ENCODE measurements at regions not wholly inside any gene's neighbourhood (a gene's known extent, or its start where the extent isn't known, plus 50 kb on each side); places are given as distances from the start of the nearest gene placed in this dataset.
A peak's percentile ranks its signal among the peaks of the same experiment; 100 is the strongest.

DNA sequence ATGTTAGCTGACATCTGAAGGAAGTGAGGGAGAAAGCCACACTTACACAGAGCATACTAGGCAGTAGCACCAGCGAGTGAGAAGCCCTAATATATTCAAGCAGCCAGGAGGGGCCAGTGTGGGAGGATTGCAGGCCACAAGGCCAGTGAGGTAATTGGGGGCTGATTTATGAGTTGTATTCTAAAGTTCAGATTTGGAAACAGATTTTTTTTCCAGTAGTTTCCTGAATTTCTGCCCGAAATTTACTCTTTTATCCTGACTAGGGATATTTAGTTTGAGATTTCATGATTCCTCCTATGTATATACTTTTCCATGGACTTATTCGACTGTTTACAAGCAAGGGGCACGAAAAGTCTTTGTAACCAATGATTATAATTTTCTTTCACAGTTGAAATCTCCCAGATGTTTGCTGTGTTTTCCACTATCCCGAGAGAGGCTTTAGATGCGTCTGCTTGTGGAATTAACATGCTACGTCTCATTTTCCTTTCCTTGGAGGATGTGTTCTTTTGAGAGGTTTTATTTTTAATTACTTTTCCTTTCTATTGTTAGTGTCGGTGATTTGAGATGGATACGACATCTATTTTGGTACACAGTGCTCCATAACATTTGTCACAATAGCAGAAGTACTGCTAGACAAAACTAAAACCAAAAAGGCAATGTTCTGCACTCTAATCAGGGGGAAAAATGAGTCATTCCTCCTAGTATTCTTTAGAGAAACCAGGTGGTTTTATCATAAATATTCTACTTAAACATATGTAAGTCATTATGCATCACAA, 356.3 kb upstream of the HSF2 start:
- DNase-seq (ENCODE audit: low spot score) (no peak), FAIRE-seq (no peak)

DNA sequence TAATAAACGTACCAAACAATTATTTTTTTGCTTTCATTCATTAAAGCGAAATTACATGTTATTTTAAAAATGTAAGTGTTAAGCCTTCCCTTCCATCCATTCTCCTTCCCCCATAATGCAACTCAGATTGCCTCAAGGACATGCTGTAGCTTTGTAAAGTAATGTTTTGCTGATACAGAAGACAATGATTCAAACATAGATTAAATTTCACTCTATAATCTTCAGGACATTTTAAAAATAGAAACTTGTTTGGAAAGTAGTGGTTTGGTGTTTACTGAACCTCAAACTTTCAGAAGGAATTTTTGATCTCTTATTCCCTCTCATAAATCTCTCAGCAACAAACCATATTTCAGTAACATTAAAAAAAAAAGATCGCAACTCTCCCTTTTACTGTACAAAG, 350.9 kb upstream of the HSF2 start:
- no peak for FAIRE-seq
- no peak for DNase-seq (ENCODE audit: low spot score)

DNA sequence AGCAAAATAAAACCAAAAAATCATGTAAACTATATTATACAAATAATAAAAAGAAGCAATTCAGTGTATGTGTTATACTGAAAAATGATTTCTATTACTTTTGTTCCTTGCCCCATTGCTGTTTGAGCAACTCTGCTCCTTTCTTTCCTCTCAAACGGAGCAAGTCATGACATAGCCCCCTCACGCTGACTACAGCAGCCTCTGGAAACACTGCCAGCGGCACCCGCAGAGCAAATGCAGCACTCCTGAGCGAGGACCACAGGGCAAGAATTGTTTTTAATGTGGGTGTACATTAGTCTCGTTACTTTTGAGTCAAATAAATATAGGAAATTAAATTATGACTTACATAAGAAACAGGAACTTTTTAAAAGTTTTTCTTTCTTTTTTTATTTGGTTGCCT, 350.1 kb upstream of the HSF2 start:
- FAIRE-seq (no peak), DNase-seq (ENCODE audit: low spot score) (peak; percentile 52)

DNA sequence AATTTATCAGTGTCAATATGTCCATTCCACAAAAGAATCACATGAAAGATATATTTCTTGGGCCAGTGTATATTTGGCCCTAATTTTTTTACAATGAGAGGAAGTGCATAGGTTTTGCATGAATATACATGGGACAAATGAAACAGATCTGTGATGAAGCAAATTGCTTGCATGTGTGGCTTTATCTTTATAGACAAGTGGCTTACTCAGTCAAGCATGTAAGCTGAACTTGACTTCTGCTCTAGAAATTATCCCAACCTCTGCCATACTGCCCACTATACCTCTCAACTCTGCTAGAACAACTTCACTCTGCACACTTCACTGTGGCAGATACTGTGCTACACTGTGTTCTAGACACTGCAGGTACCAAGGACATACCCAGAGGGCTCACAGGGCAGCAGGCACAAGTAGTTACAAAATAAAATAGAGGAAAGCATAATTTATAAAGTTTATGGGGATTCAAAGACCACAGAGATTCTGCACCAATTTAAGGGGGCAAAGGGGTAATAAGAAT, 349.2 kb upstream of the HSF2 start:
- DNase-seq (ENCODE audit: low spot score) = no peak
- FAIRE-seq = no peak

DNA sequence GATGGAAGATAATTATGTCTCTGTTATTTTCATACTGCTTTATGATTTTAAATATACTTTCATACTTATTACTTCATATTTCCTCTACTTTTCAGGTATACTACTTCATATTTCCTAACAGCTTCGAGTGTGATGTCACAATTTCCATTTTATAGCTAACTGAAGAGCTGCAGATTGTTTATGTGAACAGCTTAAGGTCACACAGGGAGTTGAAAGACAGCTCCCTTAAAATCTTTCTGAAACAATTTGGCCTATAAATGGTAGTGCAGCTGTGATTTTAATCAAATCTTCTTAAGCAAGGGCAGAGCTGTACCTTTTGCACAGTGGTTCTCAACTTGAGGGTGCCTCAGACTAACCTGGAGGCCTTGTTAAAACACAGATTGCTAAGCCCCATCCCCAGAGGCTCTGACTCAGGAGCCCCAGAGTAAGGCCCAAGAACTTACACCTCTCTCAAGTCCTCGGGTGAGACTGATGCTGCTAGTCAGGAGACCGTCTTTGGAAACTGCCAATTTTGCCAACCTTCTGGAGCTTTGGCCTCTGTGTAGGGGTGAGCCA, 347.0 kb upstream of the HSF2 start:
- DNase-seq (ENCODE audit: low spot score) (no peak), FAIRE-seq (no peak)

DNA sequence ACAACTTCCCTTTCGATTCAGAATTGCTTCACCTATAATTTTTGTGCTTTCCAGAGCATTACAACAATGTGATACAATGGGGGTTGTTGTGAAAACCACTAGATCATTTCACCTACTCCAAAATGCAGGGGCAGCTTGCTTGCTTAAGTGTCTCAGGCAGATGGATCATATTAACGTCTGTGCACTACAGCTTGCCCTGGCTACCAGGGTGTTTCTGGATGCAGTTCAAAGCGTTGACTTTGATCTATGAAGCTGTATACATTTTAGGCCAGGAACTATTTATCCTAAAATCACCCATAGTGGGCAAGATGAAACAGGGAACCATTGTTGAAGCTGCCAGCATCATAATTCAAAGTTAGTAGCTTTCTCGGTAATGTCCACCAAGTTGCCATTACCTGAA, 339.5 kb upstream of the HSF2 start:
- no peak for FAIRE-seq

DNA sequence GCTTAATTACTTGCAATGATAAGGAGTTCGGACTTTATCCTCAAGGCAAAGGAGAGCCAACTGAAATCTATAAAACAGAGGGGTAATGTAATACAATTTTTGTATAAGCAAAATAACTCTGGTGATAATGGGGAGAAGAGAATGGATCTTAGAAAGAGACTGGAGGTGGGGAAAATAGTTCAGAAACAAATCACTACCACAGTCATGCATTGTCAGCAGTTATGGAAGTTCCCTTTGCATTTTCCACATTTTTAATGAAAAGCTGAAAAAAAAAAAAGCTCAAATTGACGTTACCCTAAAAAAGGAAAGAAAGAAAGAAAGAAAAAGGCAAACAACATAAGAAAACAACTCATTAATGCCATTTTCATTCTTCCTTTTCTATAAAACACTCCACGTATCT, 337.6 kb upstream of the HSF2 start:
- FAIRE-seq (no peak), DNase-seq (ENCODE audit: low spot score) (no peak)

More for the DNA sequence above, 339.5 kb upstream of the HSF2 start:
- DNase-seq (ENCODE audit: low spot score) = no peak

DNA sequence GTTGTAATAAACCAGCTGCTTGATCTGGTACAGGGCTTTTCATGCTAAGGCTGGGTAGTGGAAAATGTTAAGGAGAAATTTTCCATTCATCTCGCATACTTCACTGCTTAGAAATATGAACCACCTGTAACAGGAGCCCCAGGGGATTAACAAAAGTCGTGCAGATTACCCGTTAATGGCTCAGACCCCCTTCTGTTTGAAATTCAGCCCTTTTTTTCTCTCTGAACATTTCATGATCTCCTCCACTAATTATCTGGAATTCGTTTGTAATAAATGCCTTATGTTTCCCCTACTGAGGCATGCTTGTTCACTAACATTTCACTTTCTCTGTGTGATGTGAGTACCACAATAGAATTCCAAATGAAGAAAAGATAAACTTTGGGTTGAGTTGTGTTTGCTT, 336.4 kb upstream of the HSF2 start:
- DNase-seq (ENCODE audit: low spot score) (no peak), FAIRE-seq (no peak)

DNA sequence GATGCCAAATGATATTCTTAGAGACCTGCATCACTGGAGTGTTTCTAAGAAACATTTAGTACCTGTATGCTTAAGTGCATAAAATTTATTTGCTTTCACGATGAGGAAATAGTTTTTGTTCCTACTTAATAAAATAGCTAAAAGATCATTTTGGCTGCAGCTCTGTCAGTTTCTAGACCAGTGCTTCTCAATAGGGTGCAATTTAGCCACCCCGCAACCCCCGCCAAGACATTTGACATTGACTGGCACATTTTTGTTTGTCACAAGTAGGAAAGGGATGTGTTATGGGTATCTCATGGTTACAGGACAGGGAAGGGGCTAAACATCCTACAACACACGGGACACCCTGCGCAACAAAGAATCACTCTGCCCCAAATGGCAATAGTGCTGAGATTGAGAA, 335.7 kb upstream of the HSF2 start:
- FAIRE-seq (no peak), DNase-seq (ENCODE audit: low spot score) (no peak)

DNA sequence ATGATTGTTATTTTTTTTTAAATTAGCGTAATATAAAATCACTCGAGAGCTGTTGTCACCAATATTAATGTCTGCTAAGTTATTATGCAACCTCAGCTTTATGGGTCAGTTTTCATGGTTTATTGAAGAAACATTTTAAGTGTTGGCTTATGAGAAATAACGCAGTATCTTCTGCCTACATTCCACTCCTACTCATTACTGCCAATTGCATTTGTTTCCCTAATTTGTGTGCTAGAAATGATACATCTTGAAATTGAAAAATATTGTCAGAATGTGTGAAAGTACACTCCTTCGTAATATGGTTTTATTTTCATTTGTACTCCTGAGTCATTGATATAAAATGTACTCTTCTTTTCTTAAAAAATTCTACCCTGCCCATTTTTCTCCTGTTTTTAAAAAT, 333.3 kb upstream of the HSF2 start:
- DNase-seq (ENCODE audit: low spot score) = no peak
- no peak for FAIRE-seq

DNA sequence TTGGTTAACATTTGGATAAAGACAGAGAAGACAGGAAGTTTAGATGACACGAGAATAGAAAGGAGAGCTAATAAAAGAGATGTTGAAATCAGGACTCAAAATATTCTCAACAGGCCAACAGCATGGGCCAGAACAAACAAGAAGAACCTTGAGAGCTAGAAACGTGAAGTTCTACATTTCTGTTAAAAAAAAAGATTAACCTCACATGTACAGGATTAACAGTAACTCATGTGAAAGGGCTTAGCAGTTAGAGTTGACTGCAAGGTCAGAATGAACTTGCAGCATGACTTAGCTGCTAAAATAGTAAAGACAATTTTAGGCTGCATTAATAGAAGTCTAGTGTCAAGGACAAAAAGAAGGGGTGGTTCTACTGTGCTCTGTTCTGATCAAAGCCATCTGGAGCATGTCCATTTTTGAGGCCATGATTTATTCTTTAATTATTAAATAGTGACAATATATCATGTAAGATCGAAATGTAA, 331.1 kb upstream of the HSF2 start:
- DNase-seq (ENCODE audit: low spot score) (no peak), FAIRE-seq (no peak)

DNA sequence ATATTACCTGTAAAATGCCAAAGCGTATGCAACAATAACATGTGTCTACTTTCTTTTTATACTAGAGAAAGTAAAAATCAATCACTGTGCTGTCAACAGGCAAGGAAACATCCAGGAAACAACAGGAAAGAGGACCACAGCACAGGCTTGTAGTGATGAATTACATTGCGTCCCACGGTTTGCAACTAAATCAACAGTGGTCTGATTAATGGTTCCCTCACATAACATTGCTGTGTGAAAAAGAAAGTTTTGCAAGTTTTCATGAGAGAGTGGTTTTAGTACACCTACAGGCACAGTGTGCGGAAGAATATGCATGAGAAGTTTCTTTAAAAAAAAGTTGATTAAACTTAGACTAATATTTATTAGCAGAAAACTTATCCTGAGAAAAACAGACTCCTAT, 329.5 kb upstream of the HSF2 start:
- no peak for FAIRE-seq
- no peak for DNase-seq (ENCODE audit: low spot score)

DNA sequence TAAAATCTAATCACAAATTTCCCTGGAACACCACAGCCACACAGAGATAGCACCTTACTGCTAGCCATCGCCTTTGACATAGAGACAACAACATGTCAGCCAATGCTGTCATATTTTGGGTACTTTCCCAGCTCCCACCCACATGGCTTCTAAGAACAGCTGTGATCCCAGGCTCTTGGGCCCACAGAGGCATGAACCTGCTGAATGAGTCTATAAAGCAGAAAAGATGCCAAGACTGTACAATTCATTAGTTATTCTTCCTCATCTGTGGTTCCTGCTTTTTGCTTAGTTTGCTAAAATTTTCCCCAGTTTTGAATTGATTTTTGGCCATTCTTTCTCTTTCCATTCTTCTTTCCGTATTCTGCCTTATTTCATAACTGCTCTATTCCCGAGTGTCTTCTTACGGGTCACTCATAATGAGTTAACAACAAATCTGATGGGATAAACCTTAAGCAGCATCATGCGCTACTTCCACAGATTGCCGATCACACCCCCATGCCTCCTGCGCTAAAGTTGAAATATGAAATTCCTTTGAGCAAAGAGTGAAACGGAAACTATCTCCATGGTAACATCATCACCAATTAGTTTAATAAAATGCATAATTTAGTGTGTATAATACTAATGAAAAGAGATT, 327.3 kb upstream of the HSF2 start:
- DNase-seq (ENCODE audit: low spot score) (no peak), FAIRE-seq (no peak)

DNA sequence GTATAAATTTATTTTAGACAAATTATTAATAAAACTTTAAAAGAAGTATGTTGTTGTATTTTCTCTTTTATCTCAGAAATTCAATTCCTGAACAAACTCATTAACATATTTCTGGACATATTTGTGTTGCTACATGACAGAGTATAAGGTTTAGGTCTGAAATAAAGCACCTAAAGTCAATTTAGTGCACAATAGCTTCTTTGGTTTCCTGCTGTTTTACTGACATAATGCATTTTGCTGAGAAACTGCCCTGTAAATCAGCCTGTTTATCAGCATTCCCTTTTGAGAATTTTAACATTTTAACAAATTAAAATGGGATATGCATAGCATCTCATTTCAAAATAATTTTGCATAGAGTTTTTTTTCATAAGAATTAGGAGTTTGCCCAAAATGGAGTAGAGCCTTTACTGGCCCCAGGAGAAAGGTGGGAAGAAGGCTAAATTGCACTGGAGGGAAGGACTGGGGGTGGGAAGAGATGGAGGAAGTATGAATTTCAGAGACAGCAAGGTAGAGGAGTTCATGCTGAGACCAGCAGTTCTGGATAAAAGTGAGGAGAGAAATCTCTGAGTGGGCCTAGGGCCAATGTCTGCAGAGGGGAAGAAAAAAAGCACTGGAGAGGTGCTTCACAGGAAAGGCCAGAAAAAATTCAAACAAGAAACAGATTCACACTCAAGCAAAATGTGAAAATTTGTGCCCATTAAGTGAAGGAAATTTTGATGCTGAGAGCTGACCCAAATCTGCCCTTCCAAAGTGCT, 324.2 kb upstream of the HSF2 start:
- FAIRE-seq (no peak), DNase-seq (ENCODE audit: low spot score) (no peak)

DNA sequence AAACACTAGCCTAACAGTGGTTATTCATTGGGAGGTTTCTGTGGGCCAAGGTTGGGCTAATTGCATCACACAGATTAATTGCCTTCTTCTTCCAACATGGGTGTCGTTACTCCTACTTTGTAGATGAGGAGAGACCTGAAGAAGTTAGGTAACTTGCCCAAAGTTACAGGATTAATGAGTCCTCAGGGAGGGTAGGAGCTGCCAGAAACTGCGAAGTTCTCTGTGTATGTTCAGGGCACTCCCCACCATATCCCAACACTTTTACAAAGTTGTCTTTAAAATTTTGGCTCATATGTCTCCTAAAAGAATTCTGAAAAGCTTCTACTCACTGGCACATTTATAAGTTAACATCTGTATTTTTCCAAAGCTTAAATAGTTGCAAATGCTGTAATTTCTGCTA, 323.5 kb upstream of the HSF2 start:
- no peak for FAIRE-seq
- no peak for DNase-seq (ENCODE audit: low spot score)

DNA sequence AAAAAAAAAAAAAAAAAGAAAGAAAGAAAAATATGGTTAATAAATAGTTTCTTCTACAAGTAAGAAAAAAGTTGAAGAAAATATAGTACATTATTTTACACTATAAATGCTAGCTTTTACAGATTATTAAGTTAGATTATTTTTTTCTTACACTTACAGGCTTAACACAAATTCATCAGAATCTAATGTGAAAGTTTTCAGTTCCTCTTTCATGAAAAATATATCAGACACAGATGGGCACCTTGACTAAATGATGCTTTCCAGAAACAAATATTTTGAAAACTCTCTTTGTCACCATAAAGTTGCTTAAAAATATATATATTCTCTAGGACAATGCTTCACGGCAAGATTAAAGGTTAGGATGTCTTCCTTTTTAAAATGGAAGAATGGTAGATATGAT, 321.8 kb upstream of the HSF2 start:
- FAIRE-seq = no peak
- no peak for DNase-seq (ENCODE audit: low spot score)

DNA sequence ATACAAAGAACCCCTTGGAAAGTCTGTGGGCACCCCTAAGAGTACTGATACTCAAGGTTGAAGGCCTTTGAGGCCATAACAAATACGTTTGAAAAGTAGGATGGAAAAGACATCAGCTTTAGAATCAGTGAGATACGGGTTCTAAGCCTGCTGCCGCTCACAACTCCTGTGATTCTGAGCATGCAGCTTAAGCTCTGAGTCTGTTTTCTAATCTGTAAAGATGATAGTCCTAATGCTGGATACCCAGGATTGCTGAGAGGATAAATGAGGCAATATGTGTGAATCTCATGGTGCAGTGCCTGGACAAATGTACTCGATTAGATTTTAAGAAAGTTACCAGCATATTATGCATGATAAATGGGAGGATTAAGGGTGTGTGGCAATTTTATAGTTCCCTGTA, 321.0 kb upstream of the HSF2 start:
- FAIRE-seq (no peak), DNase-seq (ENCODE audit: low spot score) (no peak)

DNA sequence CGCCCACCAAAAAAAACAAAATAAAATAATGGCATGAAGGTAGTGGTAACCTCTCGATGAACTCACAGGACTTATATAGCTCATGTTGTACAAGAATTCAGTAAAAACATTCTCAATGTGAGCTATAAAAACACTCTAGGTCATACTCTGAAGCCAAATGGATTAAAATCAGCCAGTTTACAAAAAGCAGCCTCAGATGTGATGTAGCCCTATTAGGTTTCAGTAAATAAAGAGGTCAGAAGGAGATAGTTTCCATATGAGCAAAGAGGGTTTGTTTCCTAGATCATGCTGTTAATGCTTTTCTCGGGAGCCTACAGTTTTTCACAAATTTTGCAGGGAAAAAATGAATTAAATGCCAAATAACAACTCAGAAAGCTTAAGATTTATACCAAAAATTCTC, 319.5 kb upstream of the HSF2 start:
- no peak for DNase-seq (ENCODE audit: low spot score)
- FAIRE-seq = no peak

DNA sequence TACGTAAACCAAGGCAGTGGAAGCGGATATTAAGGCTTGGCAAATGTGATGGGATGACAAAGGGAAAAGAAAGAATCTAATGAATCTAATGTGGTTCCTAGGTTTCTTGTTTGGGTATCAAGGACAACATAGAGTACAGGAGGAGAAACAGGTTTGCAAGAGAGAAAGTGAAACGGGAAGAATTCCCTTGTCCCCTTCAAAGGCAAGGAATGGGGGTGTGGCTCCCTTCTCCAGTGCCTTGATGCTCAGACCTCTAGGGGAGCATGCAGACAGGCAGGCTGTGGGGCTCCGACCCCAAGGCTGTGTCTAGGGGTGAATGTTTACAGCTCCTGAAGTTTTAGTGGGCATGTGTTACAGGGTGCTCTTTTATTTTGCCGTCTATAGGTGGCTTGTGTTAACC, 317.5 kb upstream of the HSF2 start:
- DNase-seq (ENCODE audit: low spot score) (no peak), FAIRE-seq (no peak)

DNA sequence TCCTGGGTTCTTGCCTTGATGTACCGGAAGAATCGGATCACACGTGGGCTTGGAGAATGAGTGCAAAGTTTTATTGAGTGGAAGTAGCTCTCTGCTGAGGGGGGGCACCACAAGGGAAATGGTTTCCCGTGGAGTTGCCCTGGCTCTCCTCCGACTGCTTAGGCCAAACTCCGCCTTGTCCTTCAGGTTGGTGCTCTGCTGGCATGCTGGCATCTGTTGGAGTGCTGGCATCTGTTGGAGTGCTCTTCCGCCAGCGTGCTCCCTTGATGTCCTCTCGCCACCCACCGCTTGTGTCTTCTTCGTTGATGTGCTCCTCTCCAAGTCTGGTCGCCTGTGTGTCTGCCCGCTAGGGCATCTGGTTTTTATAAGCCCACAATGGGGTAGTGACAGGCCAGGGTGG, 317.1 kb upstream of the HSF2 start:
- FAIRE-seq (no peak), DNase-seq (ENCODE audit: low spot score) (no peak)

DNA sequence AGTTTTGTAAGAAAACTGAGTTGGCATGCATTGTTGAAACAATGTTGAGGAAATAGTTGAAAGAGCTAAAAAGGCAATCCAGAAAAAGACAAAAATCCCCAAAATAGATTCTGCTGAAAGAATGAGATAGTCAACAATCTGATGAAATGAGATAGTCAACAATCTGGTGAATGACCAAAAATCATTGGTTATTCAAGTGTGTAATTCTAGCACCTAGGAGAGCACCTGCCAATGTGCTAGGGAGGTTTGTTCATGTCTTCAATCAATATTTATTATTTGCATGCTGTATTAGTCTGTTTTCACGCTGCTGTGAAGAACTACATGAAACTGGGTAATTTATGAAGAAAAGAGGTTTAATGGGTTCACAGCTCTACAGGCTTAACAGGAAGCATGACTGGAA, 307.1 kb upstream of the HSF2 start:
- FAIRE-seq = no peak
- DNase-seq (ENCODE audit: low spot score) = no peak

DNA sequence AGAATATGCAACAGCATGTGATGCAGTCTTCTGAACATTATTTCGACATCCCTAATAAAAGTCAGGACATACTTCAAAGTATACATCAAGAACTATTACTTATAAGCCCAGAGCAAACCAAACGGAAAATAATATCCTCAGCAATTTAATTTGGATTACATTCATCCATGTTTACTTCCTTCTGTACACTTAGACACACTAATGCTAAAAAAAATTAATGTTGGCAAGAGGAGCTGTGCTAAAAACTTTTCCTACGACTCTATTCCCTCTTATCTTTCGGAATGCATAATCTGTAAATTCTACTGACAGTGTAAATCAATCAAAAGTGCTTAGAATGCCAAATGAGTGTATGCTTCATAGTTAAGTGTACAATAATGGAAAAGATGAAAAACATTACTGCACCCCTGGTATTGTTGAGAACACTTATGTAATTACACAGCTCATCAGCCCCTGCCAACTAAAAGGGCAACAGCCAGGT, 301.2 kb upstream of the HSF2 start:
- FAIRE-seq = no peak
- no peak for DNase-seq (ENCODE audit: low spot score)

Data from urothelium cell line (cell line).